GM18511 (cell line): ENCODE measurements at regions not wholly inside any gene's neighbourhood (a gene's known extent, or its start where the extent isn't known, plus 50 kb on each side); places are given as distances from the start of the nearest gene placed in this dataset.

Experiments
- ATAC-seq: cut with Tn5 transposase; IDR thresholded peaks from one replicate; pipeline ENCODE4 v1.9.1; 2021; ENCODE audit warnings: mild to moderate bottlenecking, moderate library complexity; ENCODE audit not compliant: unreplicated experiment

GRCh38 chr10:2745666-2746065, 321.7 kb upstream of the PFKP start:
- no peak for ATAC-seq

- ATAC-seq = no peak
Measured at GRCh38 chr10:2744547-2745200, 322.7 kb upstream of the PFKP start.

- ATAC-seq = no peak
Measured at GRCh38 chr10:2734603-2735002, 332.7 kb upstream of the PFKP start.

- no peak for ATAC-seq
Measured at GRCh38 chr10:2733278-2733963, 333.9 kb upstream of the PFKP start.

- ATAC-seq = no peak
Measured at GRCh38 chr10:2731940-2732339, 335.4 kb upstream of the PFKP start.

GRCh38 chr10:2729197-2729596, 338.2 kb upstream of the PFKP start:
- no peak for ATAC-seq

- no peak for ATAC-seq
Measured at GRCh38 chr10:2728087-2728486, 339.3 kb upstream of the PFKP start.

- ATAC-seq = no peak
Measured at GRCh38 chr10:2716596-2716995, 350.8 kb upstream of the PFKP start.

- ATAC-seq = no peak
Measured at GRCh38 chr10:2714597-2714996, 352.8 kb upstream of the PFKP start.

GRCh38 chr10:2703953-2704352, 363.4 kb upstream of the PFKP start:
- no peak for ATAC-seq

- no peak for ATAC-seq
Measured at GRCh38 chr10:2701802-2702201, 365.5 kb upstream of the PFKP start.

GRCh38 chr10:2700626-2701305, 366.6 kb upstream of the PFKP start:
- peak; percentile 72 for ATAC-seq

- ATAC-seq = no peak
Measured at GRCh38 chr10:2688958-2689357, 378.4 kb upstream of the PFKP start.

- ATAC-seq = no peak
Measured at GRCh38 chr10:2686691-2687090, 380.7 kb upstream of the PFKP start.

GRCh38 chr10:2682491-2682890, 384.9 kb upstream of the PFKP start:
- no peak for ATAC-seq

- no peak for ATAC-seq
Measured at GRCh38 chr10:2681891-2682290, 385.5 kb upstream of the PFKP start.

GRCh38 chr10:2680821-2681220, 386.5 kb upstream of the PFKP start:
- no peak for ATAC-seq

GRCh38 chr10:2679646-2680045, 387.7 kb upstream of the PFKP start:
- no peak for ATAC-seq

- ATAC-seq = no peak
Measured at GRCh38 chr10:2676455-2676854, 390.9 kb upstream of the PFKP start.

- no peak for ATAC-seq
Measured at GRCh38 chr10:2674451-2674850, 392.9 kb upstream of the PFKP start.

GRCh38 chr10:2670864-2671263, 396.5 kb upstream of the PFKP start:
- ATAC-seq = no peak

- no peak for ATAC-seq
Measured at GRCh38 chr10:2665772-2666171, 401.6 kb upstream of the PFKP start.
